OCI-LY1 (cell line): ENCODE measurements at regions not wholly inside any gene's neighbourhood (a gene's known extent, or its start where the extent isn't known, plus 50 kb on each side); places are given as distances from the start of the nearest gene placed in this dataset.

Experiments
- H2AFZ ChIP-seq: fragments of 200-600 bp; sonication (generic), shearing (Covaris generic); 2 replicates; pipeline ENCODE4 v1.6.0; 2014; ENCODE audit warnings: antibody characterized with exemption, mild to moderate bottlenecking, low read length
- H3F3A ChIP-seq: fragments of 200-600 bp; sonication (generic), shearing (Covaris generic); 2 replicates; pipeline ENCODE4 v1.6.0; 2014; ENCODE audit warnings: mild to moderate bottlenecking, antibody characterized with exemption, low read length, moderate library complexity; ENCODE audit not compliant: insufficient read depth
- H3K27ac ChIP-seq: fragments of 200-600 bp; sonication (generic); 2 replicates; pipeline ENCODE4 v1.5.1; 2014; ENCODE audit warnings: low read length, mixed run types, mild to moderate bottlenecking, low read depth; ENCODE audit not compliant: poor library complexity, severe bottlenecking
- H3K27me3 ChIP-seq: fragments of 200-600 bp; sonication (generic); 2 replicates; pipeline ENCODE4 v1.6.0; 2014; ENCODE audit warnings: antibody characterized with exemption, mild to moderate bottlenecking, low read length, moderate library complexity; ENCODE audit not compliant: insufficient read depth
- H3K36me3 ChIP-seq: fragments of 200-600 bp; sonication (generic); 2 replicates; pipeline ENCODE4 v1.6.1; 2014; ENCODE audit warnings: mild to moderate bottlenecking, antibody characterized with exemption, low read length, moderate library complexity, mixed read lengths; ENCODE audit not compliant: insufficient read depth
- H3K4me1 ChIP-seq: fragments of 200-600 bp; sonication (generic); 2 replicates; pipeline ENCODE4 v1.5.1; 2014; ENCODE audit warnings: mild to moderate bottlenecking, low read length, moderate library complexity; ENCODE audit not compliant: insufficient read depth, severe bottlenecking
- H3K4me2 ChIP-seq: fragments of 200-600 bp; sonication (generic), shearing (Covaris generic); 2 replicates; pipeline ENCODE4 v1.6.1; 2014; ENCODE audit warnings: low read length
- H3K4me3 ChIP-seq: fragments of 200-600 bp; sonication (generic); 2 replicates; pipeline ENCODE4 v1.5.1; 2014; ENCODE audit warnings: low read length, low read depth, mild to moderate bottlenecking, mixed read lengths; ENCODE audit not compliant: poor library complexity, severe bottlenecking
- H3K79me2 ChIP-seq: fragments of 200-600 bp; shearing (Covaris generic); 2 replicates; pipeline ENCODE4 v1.6.1; 2016; ENCODE audit warnings: mixed run types, low read length, mixed read lengths; ENCODE audit not compliant: insufficient read depth
- H3K9ac ChIP-seq: fragments of 200-600 bp; sonication (generic), shearing (Covaris generic); 2 replicates; pipeline ENCODE4 v1.6.1; 2014; ENCODE audit warnings: mild to moderate bottlenecking, low read length, mixed read lengths
- H3K9me2 ChIP-seq: fragments of 200-600 bp; sonication (generic), shearing (Covaris generic); 2 replicates; pipeline ENCODE4 v1.6.1; 2014; ENCODE audit warnings: low read depth, mild to moderate bottlenecking, low read length, mixed read lengths
- H3K9me3 ChIP-seq: fragments of 200-600 bp; shearing (Covaris generic); 2 replicates; pipeline ENCODE4 v1.6.1; 2014; ENCODE audit warnings: low read length, mixed read lengths
- H4K20me1 ChIP-seq: fragments of 200-600 bp; sonication (generic), shearing (Covaris generic); 2 replicates; pipeline ENCODE4 v1.6.0; 2016; ENCODE audit warnings: mild to moderate bottlenecking, low read length; ENCODE audit not compliant: insufficient read depth
- CTCF ChIP-seq: fragments of 200-600 bp; sonication (generic), shearing (Covaris generic); IDR thresholded peaks from 2 replicates; pipeline ENCODE4 v1.5.1; 2017; ENCODE audit warnings: mild to moderate bottlenecking, antibody characterized with exemption, low read length, moderate library complexity, mixed read lengths
- EZH2 ChIP-seq: fragments of 200-600 bp; sonication (generic), shearing (Covaris generic); IDR thresholded peaks from 2 replicates; pipeline ENCODE4 v1.8.0; 2017; ENCODE audit warnings: borderline replicate concordance, mixed run types, mild to moderate bottlenecking, antibody characterized with exemption, low read length, moderate library complexity, mixed read lengths

- Histone ChIP-seq H3K4me1 (peaks cover 12% of the 10 kb centered on the region), H3K79me2 (no peaks in the 10 kb centered on the region), H3K4me2 (peak overlapping the region; percentile 24), H3K9ac (no peak overlapping the region), H3K9me3 (no peaks in the 10 kb centered on the region), H2AFZ (peak overlapping the region; percentile 51), H3K36me3 (no peaks in the 10 kb centered on the region; the same call in 1 of the 2 replicates), H3K27ac (no peak overlapping the region), H3K4me3 (no peak overlapping the region), H3K9me2 (no peaks in the 10 kb centered on the region), H3K27me3 (no peaks in the 10 kb centered on the region), H4K20me1 (no peaks in the 10 kb centered on the region), H3F3A (no peaks in the 10 kb centered on the region)
- TF ChIP-seq EZH2 (no peak), CTCF (peak; percentile 18)
These were observed 1389.8 kb downstream of the TBC1D22A start for GRCh38 chr22:48152164-48152775.

GRCh38 chr22:48151641-48152040 lies 1389.2 kb downstream of the TBC1D22A start:
- H3K79me2 ChIP-seq = no peaks in the 10 kb centered on the region
- no peaks in the 10 kb centered on the region for H3K9me3 ChIP-seq
- H3K27ac ChIP-seq = no peak overlapping the region
- no peak overlapping the region for H3K9ac ChIP-seq
- H2AFZ ChIP-seq = peak overlapping the region; percentile 51
- H3F3A ChIP-seq = no peaks in the 10 kb centered on the region
- peaks cover 12% of the 10 kb centered on the region for H3K4me1 ChIP-seq
- H3K4me3 ChIP-seq = no peak overlapping the region
- no peaks in the 10 kb centered on the region for H4K20me1 ChIP-seq
- H3K9me2 ChIP-seq = no peaks in the 10 kb centered on the region
- H3K36me3 ChIP-seq = no peaks in the 10 kb centered on the region; the same call in 1 of the 2 replicates
- H3K4me2 ChIP-seq = peak overlapping the region; percentile 24; the same call in 1 of the 2 replicates
- no peaks in the 10 kb centered on the region for H3K27me3 ChIP-seq
- TF ChIP-seq EZH2 = no peak
- TF ChIP-seq CTCF = no peak

GRCh38 chr22:48147831-48148230 lies 1385.4 kb downstream of the TBC1D22A start:
- Histone ChIP-seq H4K20me1 (no peaks in the 10 kb centered on the region), H3K9me3 (no peaks in the 10 kb centered on the region), H3K27me3 (peaks cover 8% of the 10 kb centered on the region; the same call in 1 of the 2 replicates), H3K27ac (no peak overlapping the region), H3K36me3 (no peaks in the 10 kb centered on the region; the same call in 1 of the 2 replicates), H3K4me2 (no peak overlapping the region), H3K9ac (no peak overlapping the region), H3K4me3 (no peak overlapping the region), H3K9me2 (no peaks in the 10 kb centered on the region), H3F3A (no peaks in the 10 kb centered on the region), H3K79me2 (no peaks in the 10 kb centered on the region), H3K4me1 (peaks cover 12% of the 10 kb centered on the region), H2AFZ (no peak overlapping the region)
- TF ChIP-seq CTCF (no peak), EZH2 (no peak)
